Hematopoietic multipotent progenitor cell treated with erythropoietin and hydrocortisone succinate and interleukin-3 and kit ligand, for 6 days (in vitro differentiated cells): ENCODE measurements at regions not wholly inside any gene's neighbourhood (a gene's known extent, or its start where the extent isn't known, plus 50 kb on each side); places are given as distances from the start of the nearest gene placed in this dataset.

Source experiments
- DNase-seq: peaks from one replicate; pipeline ENCODE4 v3.0.0-alpha.2; 2015

- no peak for DNase-seq
Measured at GRCh38 chr6:127022302-127022701, 96.2 kb upstream of the RSPO3 start.

- no peak for DNase-seq
Measured at GRCh38 chr6:127023001-127023778, 95.3 kb upstream of the RSPO3 start.

GRCh38 chr6:127026247-127026646 is 92.2 kb upstream of the RSPO3 start:
- no peak for DNase-seq

GRCh38 chr6:127030111-127030510 is 88.4 kb upstream of the RSPO3 start:
- DNase-seq: no peak

- DNase-seq: no peak
Measured at GRCh38 chr6:127030836-127031235, 87.6 kb upstream of the RSPO3 start.

GRCh38 chr6:127031511-127031910 is 87.0 kb upstream of the RSPO3 start:
- no peak for DNase-seq

- DNase-seq: no peak
Measured at GRCh38 chr6:127032971-127033370, 85.5 kb upstream of the RSPO3 start.

- DNase-seq: no peak
Measured at GRCh38 chr6:127051571-127052260, 66.8 kb upstream of the RSPO3 start.

GRCh38 chr6:127053032-127053874 is 65.2 kb upstream of the RSPO3 start:
- no peak for DNase-seq

- DNase-seq: no peak
Measured at GRCh38 chr6:127053875-127054235, 64.6 kb upstream of the RSPO3 start.

- no peak for DNase-seq
Measured at GRCh38 chr6:127058027-127058426, 60.4 kb upstream of the RSPO3 start.

GRCh38 chr6:127058936-127059335 is 59.5 kb upstream of the RSPO3 start:
- no peak for DNase-seq
